ENCODE measurements at regions not wholly inside any gene's neighbourhood (a gene's known extent, or its start where the extent isn't known, plus 50 kb on each side); places are given as distances from the start of the nearest gene placed in this dataset.

GRCh38 chr14:104341532-104342434 lies 203.4 kb downstream of the KIF26A start:
- TF ChIP-seq ZNF585B (tag by site-specific recombination; IDR thresholded peaks at IDR 0.05) (no peak; the same call in 1 of the 2 replicates), SP7 (tag by site-specific recombination; IDR thresholded peaks at IDR 0.05) (peak; percentile 75), CTCF (tag by site-specific recombination; IDR thresholded peaks at IDR 0.05) (peak; percentile 90), ZNF404 (tag by site-specific recombination; IDR thresholded peaks at IDR 0.05) (no peak)

All from HEK293 (cell line).